ENCODE measurements at regions not wholly inside any gene's neighbourhood (a gene's known extent, or its start where the extent isn't known, plus 50 kb on each side); places are given as distances from the start of the nearest gene placed in this dataset.
A peak's percentile ranks its signal among the peaks of the same experiment; 100 is the strongest.
"Not testable (repeated sequence)": the region's sequence is repeated elsewhere in the genome, so short reads cannot be mapped to it uniquely, and the experiment has no call there.

DNA sequence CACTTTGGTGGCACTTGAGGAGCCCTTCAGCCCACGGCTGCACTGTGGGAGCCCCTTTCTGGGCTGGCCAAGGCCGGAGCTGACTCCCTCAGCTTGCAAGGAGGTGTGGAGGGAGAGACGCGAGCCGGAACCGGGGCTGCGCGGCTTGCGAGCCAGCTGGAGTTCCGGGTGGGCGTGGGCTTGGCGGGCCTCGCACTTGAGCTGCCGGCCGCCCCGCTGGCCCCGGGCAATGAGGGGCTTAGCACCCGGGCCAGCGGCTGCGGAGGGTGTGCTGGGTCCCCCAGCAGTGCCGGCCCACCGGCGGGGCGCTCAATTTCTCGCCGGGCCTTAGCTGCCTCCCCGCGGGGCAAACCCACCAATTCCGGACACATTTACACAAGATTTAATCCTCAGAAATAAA, 113.7 kb upstream of the RXFP1 start:
- DNase-seq (ENCODE audit: low spot score) = not testable (repeated sequence)

DNA sequence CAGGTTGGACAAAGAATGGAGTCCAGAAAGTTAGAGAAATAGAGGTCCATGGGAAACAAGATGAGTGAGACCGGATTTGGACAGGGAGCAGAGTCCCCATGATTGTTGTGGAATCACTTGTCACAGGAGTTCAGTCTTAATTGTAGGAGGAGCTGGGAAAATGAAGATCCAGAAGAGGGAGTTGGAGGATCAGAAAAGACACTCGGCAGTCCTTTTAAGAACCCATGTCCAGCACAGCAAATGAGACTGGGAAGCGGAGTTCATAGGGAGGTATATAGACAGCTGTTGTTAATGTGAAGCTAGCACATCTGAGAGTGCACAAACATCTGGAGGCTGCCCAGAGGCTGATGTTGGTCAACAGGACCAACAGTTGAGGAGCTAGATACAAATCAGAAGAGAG, 111.4 kb upstream of the RXFP1 start:
- peak; percentile 1 for DNase-seq (ENCODE audit: low spot score)

DNA sequence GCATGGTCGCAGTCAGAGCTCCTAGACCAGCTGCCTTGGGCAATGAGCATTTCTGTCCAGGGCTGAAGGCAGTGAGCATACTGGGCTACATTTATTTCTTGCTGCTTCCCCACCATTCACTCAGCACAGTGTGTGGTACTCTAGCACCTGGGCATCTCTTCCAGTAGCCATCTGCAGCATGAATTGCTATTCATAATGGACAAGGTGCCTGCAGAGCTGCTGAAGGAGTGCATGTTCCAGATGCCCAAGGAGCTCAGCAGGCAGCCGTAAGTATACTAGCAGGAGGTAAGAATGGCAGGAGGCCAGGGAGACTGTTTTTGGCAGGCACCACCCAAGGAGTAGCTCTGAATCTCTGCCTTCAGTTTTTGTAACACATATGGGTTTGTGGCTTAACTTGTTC, 110.4 kb upstream of the RXFP1 start:
- DNase-seq (ENCODE audit: low spot score) = no peak

DNA sequence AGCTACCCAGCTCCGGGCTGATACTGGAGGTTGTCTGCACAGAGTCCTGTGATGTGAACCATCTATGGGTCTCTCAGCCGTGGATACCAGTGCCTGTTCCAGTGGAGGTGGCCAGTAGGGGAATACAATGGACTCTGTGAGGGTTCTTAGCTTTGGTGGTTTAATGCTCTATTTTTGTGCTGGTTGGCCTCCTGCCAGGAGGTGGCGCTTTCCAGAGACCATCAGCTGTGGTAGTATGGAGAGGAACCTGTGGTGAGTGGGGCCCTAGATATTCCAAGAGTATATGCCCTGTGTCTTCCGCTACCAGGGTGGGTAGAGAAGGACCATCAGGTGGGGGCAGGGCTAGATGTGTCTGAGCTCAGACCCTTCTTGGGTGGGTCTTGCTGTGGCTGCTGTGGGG, 103.0 kb upstream of the RXFP1 start:
- DNase-seq (ENCODE audit: low spot score) = not testable (repeated sequence)

DNA sequence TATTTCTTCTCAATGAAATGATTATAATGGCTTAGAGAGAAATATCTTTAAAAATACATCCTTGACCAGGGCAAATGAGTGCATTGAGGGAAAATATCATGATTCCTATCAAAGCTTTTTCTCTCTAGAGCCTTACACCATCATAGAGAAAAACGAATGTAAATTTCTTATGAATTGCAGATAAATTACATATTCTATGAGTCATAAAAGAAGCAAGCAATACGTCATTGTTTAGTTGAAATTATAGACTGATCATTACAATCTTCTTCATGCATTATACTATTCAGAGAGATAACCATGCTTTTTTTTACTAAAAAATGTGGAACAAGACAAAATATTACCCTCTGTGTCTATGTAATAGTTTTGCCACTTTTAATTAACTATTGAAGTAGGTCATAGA, 100.9 kb upstream of the RXFP1 start:
- DNase-seq (ENCODE audit: low spot score) = no peak

DNA sequence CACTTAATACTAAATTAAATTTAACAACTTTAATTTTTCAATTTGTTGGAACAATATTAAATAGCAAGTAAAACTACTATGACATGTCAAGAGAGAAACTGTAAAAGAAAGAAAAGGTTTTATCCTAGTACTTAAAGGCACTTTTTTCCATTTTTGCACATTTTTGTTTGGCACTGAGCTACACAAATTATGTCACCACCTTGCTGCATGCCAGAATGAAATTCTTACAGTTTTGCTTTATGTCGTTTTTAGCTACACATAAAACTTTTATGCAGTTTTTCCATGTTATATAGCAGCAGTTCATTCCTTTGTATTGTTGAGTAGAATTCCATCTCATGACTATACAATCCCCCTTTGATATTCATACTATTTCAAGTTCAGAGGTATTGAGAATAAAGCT, 99.1 kb upstream of the RXFP1 start:
- DNase-seq (ENCODE audit: low spot score) = no peak

DNA sequence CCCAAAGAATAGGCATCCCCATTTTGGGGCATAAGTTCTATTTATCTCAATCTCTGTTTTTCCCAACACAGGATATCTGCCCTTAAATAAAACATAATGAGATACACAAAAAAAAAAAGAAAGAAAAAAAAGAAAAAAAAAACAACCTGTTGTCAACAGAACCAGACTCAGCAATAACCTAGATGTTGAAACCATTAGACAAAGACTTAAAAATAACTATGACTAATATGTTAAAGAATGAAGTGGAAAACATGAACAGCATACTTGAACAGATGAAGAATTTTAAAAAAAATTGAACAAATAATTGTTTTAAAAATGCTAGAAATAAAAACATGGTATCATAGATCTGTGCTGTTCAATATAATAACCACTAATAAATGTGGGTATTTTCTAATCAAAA, 93.4 kb upstream of the RXFP1 start:
- DNase-seq (ENCODE audit: low spot score) = no peak

DNA sequence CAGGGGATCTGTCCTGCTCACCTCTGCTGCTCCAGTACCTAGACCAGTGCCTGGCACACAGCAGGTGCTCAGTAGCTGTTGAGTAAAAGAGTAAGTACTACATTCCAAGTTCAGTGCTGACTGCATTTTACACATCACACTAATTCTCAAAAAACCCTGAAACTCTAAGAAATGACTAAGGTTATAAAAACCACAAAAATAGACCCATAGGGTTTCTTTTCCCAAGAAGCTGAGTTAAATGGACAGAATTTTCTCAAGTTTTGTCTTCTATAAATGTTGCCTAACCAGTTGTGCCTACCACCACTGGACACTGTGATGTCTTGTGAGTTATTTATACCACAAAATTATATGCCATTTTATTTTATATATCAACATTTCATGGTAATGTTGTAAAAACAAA, 78.9 kb upstream of the RXFP1 start:
- no peak for DNase-seq (ENCODE audit: low spot score)

DNA sequence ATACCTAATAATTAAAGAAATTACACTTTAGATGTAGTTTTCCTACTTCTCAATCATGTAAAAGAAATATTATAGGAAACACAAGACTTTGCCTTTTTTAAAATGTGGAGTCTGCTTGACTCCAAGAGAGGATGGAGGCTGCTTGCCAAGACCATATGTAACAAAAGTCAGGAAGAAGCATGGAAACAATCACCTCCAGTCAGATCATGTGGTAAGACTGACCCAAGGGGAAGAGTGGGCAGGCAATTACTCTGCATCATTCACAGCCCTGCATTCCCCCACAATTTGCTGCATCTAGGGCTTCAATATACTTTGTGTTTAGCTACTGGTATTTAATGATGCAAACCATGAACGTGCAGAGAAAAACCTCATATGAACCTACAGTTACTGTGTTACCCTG, 78.0 kb upstream of the RXFP1 start:
- no peak for DNase-seq (ENCODE audit: low spot score)

DNA sequence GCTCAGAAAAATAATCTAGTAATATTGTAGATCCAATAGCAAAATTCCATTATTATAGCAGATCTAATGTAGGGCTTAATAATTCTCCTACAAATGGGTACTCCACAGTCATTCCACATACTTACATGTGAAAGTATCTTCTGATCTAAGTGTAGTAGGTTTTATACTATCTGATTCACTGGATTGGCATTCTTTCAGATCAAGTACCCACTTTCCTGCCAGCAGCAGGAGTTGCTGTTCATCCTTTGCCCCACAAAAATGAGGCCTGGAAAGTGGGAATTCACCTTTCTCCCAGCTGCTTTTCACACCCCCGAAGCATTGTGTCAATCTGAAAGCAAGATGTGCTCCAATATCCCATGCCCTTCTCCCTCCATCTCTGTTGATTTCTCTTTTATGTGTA, 77.1 kb upstream of the RXFP1 start:
- no peak for DNase-seq (ENCODE audit: low spot score)

DNA sequence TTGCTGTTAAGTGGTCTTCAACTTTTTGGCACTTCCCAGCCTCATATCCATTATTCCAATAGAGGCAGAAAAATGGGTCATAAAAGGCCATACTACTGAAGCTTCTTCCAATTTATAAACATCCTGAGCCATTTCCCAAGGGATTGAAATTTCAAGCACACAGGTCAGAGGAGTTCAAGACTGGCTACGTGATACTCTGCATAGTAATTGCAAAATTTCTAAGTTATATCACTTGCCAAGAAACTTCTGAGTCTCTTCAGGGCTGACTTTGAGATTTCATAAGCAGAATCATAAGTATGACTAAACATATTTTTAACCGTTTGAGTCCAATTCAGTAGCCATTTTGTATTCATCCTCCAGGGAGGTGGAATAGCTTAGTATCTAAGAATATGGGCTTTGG, 75.6 kb upstream of the RXFP1 start:
- no peak for DNase-seq (ENCODE audit: low spot score)

DNA sequence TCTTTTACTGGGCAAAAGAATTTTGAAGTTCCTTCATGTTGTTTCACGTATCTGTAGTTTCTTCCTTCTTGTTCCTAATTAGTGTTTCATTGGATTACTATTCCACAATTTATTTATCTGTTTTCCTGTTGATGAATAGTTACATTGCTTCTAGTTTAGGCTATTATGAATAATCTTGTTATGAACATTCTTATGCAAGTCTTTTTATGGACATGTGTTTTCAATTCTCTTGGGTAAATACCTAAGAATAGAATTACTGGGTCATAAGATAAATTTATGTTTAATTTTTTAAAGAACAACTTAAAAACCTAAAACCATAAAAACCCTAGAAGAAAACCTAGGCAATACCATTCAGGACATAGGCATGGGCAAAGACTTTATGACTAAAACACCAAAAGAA, 70.9 kb upstream of the RXFP1 start:
- DNase-seq (ENCODE audit: low spot score) = no peak

DNA sequence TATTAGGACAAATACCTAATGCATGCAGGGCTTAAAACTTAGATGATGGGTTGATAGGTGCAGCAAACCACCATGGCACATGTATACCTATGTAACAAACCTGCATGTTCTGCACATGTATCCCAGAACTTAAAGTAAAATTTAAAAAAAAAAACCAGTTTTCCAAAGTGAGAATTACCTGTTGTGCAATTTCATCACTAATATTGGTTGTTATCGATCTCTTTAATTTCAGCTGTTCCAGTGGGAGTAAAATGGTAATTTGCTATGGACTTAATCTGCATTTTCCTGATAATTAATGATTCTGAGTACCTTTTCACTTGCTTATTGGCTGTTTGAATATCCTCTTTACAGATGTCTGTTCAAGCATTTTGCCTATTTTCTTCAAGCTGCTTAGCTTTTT, 69.6 kb upstream of the RXFP1 start:
- not testable (repeated sequence) for DNase-seq (ENCODE audit: low spot score)

DNA sequence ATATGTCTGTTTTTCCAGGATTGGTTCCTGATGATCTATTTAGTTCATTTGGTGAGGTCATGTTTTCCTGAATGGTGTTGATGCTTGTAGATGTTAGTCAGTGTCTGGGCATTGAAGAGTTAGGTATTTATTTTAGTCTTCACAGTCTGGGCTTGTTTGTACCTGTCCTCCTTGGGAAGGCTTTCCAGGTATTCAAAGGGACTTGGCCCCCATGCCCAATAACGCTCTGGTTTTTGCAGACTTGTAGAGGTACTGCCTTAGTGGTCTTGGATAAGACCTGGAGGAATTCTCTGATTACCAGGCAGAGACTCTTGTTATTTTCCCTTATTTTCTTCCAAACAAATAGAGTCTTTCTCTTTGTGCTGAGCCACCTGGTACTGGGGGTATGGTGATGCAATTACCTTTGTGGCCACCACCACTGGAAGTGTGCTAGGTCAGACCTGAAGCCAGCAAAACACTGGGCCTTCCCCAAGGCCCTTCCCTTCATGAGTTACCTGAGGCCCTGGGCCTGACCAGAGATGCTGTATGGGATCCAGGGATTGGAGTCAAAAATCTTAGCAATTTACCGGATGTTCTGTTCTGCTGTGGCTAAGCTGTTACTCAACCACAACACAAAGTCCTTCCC, 63.3 kb upstream of the RXFP1 start:
- no peak for DNase-seq (ENCODE audit: low spot score)

DNA sequence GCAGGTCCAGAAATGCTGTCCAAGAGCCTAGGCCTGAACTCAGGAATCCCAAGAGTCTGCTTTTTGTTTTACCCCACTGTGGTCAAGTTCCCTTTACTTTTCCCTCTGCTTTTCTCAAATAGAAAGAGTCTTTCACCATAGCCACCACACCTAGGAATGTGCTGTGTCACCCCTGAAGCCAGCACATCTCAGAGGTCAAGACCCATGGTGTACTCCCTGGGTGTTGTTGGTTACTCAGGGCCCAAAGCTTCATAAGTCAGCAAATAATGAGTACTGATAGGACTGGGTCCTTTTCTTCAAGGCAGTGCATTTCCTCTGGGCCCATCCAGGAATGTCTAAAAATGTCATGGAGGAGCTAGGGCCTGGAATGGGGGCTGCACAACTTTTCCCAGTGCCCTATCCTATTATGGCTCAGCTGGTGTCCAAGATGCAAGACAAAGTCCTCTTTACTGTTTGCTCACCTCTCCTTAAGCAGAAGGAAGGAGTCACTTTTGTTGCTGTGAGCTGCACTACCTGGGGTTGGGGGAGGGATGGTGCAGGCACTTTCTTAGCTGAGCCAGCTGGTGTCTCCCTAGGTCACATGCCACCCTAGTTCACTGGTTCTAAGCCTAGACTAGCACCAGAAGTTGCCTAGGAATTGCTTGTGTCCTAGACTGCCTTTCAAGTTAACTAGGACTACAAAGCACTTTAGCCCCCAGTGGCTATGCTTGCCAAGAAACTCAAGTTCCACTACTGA, 62.4 kb upstream of the RXFP1 start:
- no peak for DNase-seq (ENCODE audit: low spot score)

DNA sequence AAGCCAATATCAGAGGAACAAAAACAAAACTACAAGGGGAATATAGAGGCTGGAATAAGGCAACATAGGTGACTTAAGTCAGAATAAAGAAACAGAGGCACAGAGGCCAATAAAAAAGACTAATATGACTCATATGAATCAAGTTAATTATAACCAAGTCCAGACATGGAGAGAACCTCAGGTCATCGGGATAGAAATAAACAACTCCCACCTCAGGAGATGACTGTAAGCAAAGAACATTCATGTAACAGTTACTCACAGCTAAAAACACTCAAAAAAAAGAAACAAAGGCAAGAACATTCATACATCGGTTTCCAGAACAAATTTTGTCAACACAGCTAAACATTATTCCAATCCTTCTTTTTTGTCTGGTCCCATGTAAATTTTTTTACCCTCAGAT, 60.3 kb upstream of the RXFP1 start:
- no peak for DNase-seq (ENCODE audit: low spot score)

DNA sequence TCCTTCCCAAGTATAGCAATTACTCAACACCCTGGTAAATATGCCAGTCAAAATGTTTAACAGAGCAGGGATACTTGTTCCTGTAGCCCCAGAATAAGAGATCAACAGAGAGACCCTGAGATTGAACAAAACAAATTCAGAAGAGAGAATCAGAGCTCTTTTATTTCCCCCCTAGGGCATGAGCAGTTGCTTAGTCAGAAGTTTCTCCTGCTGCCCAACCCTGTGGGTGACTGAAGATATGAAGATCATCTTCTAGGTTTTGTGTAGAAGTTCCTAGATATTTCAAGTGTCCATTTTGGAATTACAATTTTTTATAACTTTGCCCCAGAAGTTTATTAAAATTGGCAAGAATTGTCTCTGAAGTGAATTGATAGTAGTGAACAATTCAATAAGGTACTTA, 59.1 kb upstream of the RXFP1 start:
- DNase-seq (ENCODE audit: low spot score) = no peak

Measured in umbilical cord (tissue), 1 donor.